GM12874 (cell line): ENCODE measurements at regions not wholly inside any gene's neighbourhood (a gene's known extent, or its start where the extent isn't known, plus 50 kb on each side); places are given as distances from the start of the nearest gene placed in this dataset.

Experiments
- TF ChIP-seq, protein P1 (sequence below): IDR thresholded peaks from 2 replicates; pipeline ENCODE4 v1.5.1; 2011; ENCODE audit warnings: low read depth, mild to moderate bottlenecking, control low read depth, low read length, moderate library complexity; ENCODE audit not compliant: insufficient read depth

DNA sequence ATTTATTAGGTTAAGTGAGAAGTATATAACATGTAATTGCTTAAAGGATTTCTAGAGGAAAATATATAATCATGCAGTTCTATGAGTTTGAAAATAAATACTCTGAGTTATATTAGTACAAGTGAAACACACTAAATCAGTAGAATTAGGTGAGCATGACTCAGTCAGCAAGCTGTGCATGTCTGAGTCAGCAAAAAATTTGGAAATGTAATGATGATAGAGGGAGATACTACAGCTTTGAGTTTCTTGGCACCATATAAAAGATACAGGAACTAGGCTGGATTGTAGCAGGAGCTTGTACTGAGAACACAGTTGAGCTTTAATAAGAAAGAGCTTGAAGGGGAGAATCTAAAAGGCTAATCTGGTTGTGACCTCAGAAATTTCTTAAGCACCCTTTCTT is 1224.6 kb downstream of the CDH8 start:
- TF ChIP-seq, protein P1, sequence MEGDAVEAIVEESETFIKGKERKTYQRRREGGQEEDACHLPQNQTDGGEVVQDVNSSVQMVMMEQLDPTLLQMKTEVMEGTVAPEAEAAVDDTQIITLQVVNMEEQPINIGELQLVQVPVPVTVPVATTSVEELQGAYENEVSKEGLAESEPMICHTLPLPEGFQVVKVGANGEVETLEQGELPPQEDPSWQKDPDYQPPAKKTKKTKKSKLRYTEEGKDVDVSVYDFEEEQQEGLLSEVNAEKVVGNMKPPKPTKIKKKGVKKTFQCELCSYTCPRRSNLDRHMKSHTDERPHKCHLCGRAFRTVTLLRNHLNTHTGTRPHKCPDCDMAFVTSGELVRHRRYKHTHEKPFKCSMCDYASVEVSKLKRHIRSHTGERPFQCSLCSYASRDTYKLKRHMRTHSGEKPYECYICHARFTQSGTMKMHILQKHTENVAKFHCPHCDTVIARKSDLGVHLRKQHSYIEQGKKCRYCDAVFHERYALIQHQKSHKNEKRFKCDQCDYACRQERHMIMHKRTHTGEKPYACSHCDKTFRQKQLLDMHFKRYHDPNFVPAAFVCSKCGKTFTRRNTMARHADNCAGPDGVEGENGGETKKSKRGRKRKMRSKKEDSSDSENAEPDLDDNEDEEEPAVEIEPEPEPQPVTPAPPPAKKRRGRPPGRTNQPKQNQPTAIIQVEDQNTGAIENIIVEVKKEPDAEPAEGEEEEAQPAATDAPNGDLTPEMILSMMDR: no peak

DNA sequence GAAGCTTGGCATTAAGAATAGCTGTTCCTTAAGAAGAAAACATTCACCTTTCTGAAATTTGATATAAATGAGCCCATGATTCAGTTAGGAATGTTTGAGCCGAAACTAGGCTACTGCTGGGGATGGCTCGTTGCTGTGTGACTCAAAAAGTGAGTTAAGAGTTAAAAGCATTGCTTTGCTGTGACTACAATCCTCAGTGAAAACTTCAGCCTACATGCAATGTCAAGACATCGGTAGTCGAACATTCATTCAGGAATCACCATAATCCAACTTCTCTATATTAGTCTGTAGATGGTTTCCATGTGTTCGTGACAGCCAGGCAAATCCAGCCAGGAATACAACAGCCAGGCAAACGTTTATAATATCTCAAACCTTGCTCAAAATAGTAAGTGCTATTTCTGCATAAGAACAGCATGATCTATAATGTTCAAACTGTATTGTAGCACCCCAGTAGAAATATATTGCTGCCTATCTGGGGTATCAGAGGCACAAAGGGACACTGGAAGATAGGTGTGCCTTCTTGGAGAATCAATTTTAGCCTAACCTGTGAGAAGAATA is 1225.1 kb downstream of the CDH8 start:
- TF ChIP-seq, protein P1: no peak

DNA sequence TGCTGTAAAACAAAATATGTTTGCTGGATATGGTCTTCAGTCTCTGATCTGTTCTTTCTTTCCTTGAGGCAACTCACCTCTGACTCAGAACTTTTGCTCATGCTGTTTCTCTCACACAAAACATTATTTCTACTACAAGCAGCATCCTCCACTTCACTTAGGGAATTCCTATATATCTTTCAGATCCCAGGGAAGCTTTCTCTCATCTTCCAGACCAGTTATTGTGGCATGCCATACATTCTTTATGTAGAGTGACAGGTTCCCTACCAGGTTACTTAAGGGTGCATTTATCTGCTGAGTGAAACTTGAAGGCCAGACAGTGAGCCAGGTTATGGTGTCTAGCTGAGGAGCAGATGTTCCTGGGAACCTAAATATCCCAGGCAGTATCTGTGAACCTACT is 1226.0 kb downstream of the CDH8 start:
- TF ChIP-seq, protein P1: no peak

DNA sequence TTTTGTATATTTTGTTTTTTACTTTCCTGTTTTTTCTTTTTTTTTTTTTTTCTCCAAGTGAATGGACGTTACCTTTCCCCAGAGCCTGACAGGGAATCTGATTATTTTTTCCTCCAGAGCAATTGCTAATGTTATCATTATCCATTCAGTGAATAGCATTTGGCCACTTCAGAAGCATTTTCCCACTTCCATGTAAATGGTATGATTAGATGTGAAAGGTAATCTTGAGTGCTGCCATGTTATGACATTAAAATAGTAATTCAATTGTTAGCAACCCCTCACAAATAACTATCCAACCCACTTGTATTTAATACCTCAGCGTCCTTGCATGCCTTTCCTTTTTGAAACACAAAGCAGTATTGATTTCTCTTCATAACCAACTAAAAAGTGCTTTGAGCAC is 1243.8 kb downstream of the CDH8 start:
- TF ChIP-seq, protein P1: no peak

DNA sequence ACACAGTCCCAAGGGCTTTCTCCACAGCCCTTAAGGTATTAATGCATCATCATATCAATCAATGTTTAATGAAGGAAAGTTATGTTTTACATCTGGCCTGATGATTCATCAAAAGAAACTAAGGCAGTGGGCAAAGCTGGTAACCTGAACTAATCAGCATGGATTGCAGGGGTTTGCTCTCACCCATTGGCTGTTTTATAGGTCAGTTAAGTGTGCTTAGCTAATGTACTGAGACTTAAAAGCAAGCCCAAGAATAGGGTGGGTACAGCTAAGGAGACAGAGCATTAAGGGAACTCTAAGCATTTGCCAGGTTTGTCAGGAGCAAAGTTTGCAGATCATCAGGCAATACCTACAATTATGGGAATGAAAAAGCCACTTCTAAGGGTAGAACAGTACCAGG is 1247.6 kb downstream of the CDH8 start:
- TF ChIP-seq, protein P1: no peak

DNA sequence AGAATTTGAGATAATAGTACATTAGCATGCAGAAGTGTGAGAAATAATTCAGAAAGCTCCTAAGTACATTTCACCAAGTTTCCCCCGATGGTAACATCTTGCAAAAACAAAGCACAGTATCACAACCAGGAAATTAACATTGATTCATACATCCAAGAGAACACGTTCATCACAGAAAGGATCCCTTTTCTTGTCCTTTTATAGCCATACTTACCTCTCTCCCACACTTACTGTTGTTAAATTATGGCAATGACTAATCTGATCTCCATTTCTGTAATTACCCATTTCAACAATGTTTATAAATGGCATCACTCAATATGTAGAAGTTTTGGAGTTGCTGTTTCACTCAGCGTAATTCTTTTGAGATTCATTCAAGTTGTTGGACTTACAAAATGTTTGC is 1260.0 kb downstream of the CDH8 start:
- TF ChIP-seq, protein P1: no peak

DNA sequence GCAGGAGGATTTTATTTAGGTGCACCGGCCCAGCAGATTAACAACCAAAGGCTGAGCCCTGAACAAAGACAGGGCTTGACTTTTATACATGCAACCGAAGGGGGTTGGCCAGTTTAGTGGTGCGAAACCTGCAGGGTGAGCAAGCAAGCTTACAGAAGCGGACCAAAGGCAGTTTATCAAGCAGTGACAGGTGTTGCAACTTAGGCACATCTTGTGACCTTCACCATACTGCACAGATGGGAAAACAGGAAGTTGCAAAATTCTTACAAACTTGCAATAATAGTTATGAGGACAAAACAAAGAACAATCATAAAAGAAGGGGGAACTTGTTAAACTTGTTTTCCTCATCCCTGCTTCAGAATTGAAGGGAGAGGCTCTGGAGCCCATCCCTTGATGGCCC is 1265.1 kb downstream of the CDH8 start:
- TF ChIP-seq, protein P1: no peak
